ENCODE measurements at regions not wholly inside any gene's neighbourhood (a gene's known extent, or its start where the extent isn't known, plus 50 kb on each side); places are given as distances from the start of the nearest gene placed in this dataset.

DNA sequence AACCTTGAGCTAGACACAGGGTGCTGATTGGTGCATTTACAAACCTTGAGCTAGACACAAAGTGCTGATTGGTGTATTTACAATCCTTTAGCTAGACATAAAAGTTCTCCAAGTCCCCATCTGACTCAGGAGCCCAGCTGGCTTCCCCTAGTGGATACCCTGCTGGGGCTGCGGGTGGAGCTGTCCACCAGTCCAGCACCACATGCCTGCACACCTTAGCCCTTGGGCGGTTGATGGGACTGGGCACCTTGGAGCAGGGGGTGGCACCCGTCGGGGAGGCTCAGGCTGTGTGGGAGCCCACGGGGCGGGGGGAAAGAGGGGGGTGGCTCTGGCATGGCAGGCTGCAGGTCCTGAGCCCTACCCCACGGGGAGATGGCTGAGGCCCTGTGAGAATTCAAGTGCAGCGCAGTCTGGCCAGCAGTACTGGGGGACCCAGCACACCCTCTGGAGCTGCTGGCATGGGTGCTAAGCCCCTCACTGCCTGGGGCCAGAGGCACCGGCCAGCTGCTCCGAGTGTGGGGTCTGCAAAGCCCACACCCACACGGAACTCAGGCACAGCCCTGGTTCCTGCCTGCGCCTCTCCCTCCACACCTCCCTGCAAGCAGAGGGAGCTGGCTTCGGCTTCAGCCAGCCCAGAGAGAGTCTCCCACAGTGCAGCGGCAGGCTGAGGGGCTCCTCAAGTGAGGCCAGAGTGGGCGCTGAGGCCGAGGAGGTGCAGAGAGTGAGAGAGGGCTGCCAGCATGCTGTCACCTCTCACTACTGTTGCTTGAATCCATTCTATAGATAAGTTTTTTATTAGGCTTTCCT is 369.8 kb upstream of the SMIM30 start:
- no peaks in the 10 kb centered on the region for H3K36me3 ChIP-seq
- no peak for TF ChIP-seq Cebpa-rat (IDR thresholded peaks at IDR 0.05)

DNA sequence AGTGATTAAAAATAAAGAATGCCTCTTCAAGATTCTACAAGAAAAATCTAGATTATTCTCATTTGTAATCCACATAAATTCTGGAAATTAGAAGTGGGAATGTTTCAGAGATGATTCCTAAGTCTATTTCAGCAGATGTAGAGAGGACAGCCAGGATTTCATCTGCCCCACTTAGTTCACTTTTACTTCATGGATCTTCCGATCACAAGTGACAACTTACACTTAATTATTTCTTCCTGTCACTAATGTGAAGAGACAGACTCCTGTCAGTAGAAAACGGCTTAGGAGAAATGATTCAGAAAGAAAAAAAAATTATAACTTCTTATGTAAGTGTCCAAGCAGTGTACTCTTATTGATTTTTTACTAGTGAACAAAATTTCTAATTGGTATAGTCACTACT is 368.2 kb upstream of the SMIM30 start:
- Histone ChIP-seq H3K4me1 (no peaks in the 10 kb centered on the region), H3K27me3 (no peaks in the 10 kb centered on the region), H3K4me2 (no peak overlapping the region), H4K20me1 (no peaks in the 10 kb centered on the region), H3K4me3 (no peak overlapping the region), H3K9ac (no peak overlapping the region), H3K27ac (no peak overlapping the region), H3K36me3 (no peaks in the 10 kb centered on the region), H3K9me3 (peaks cover 12% of the 10 kb centered on the region; the same call in 1 of the 2 replicates)
- no peak for TF ChIP-seq Cebpa-rat (IDR thresholded peaks at IDR 0.05)

More for the DNA sequence above, 369.8 kb upstream of the SMIM30 start:
- no peak overlapping the region for H3K4me3 ChIP-seq
- no peak overlapping the region for H3K27ac ChIP-seq
- no peaks in the 10 kb centered on the region for H3K4me1 ChIP-seq
- H3K9me3 ChIP-seq = peaks cover 12% of the 10 kb centered on the region; the same call in 1 of the 2 replicates
- H4K20me1 ChIP-seq = no peaks in the 10 kb centered on the region
- H3K9ac ChIP-seq = no peak overlapping the region
- no peaks in the 10 kb centered on the region for H3K27me3 ChIP-seq
- H3K4me2 ChIP-seq = no peak overlapping the region

- Histone ChIP-seq H3K9ac (no peak overlapping the region), H4K20me1 (no peaks in the 10 kb centered on the region), H3K27ac (no peak overlapping the region), H3K36me3 (no peaks in the 10 kb centered on the region), H3K4me3 (no peak overlapping the region), H3K27me3 (no peaks in the 10 kb centered on the region), H3K9me3 (peaks cover 12% of the 10 kb centered on the region; the same call in 1 of the 2 replicates), H3K4me2 (no peak overlapping the region), H3K4me1 (no peaks in the 10 kb centered on the region)
- no peak for TF ChIP-seq Cebpa-rat (IDR thresholded peaks at IDR 0.05)
Observed at GRCh38 chr7:113483657-113484056, 365.3 kb upstream of the SMIM30 start.

- Histone ChIP-seq H3K27me3 (no peaks in the 10 kb centered on the region), H3K9ac (no peak overlapping the region), H3K4me2 (no peak overlapping the region), H3K4me1 (no peaks in the 10 kb centered on the region), H3K27ac (no peak overlapping the region), H4K20me1 (no peaks in the 10 kb centered on the region), H3K4me3 (no peak overlapping the region), H3K9me3 (no peaks in the 10 kb centered on the region), H3K36me3 (no peaks in the 10 kb centered on the region)
- no peak for TF ChIP-seq Cebpa-rat (IDR thresholded peaks at IDR 0.05)
Observed at GRCh38 chr7:113480537-113480936, 362.2 kb upstream of the SMIM30 start.

DNA sequence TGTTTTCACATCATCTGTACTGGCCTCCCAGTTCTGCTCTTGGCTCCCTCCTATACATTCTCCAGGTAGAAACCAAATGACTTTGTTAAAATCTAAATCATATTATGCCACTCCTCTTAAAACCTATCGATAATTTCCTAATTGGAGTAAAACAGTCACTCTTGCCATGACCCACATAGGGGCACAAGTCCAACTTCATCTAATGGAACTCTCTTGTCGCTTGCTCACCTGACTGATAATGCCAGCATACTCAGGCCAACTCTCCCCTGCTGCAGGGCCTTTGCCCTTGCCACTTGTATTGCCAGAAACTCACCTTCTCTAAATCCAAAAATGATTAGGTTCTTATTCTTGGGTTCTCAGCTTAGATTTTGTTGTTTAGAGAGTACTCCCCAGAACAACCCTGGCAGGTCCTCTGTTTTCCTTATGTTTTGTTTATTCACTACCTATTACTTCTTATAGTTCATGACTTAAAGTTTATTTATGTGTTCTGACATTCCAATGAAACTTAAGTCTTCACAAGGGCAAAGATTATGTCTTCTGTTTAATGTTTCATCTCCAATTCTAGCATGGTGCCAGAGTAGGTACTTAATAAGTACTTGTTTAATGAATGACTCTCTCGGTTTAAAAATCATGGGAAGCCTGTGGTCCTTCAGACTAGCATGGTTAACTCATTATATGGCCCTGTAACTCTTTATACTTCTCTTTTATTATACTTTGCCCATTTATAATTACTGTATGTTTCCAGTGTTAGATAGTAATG is 345.9 kb upstream of the SMIM30 start:
- no peak for TF ChIP-seq Cebpa-rat (IDR thresholded peaks at IDR 0.05)
- no peak overlapping the region for H3K4me3 ChIP-seq
- H4K20me1 ChIP-seq = no peaks in the 10 kb centered on the region
- no peaks in the 10 kb centered on the region for H3K9me3 ChIP-seq
- H3K36me3 ChIP-seq = no peaks in the 10 kb centered on the region
- H3K4me2 ChIP-seq = no peak overlapping the region
- no peak overlapping the region for H3K9ac ChIP-seq
- H3K27me3 ChIP-seq = no peaks in the 10 kb centered on the region
- no peaks in the 10 kb centered on the region for H3K4me1 ChIP-seq
- no peak overlapping the region for H3K27ac ChIP-seq

- H4K20me1 ChIP-seq = no peaks in the 10 kb centered on the region
- H3K27ac ChIP-seq = no peak overlapping the region
- no peaks in the 10 kb centered on the region for H3K4me1 ChIP-seq
- H3K9me3 ChIP-seq = no peaks in the 10 kb centered on the region
- no peaks in the 10 kb centered on the region for H3K36me3 ChIP-seq
- no peak overlapping the region for H3K9ac ChIP-seq
- H3K27me3 ChIP-seq = no peaks in the 10 kb centered on the region
- TF ChIP-seq Cebpa-rat (IDR thresholded peaks at IDR 0.05) = no peak
- no peak overlapping the region for H3K4me2 ChIP-seq
- no peak overlapping the region for H3K4me3 ChIP-seq
Observed at GRCh38 chr7:113460067-113460466, 341.7 kb upstream of the SMIM30 start.

- H3K36me3 ChIP-seq = no peaks in the 10 kb centered on the region
- no peak overlapping the region for H3K4me3 ChIP-seq
- H3K9me3 ChIP-seq = no peaks in the 10 kb centered on the region
- H3K9ac ChIP-seq = no peak overlapping the region
- no peak for TF ChIP-seq Cebpa-rat (IDR thresholded peaks at IDR 0.05)
- H4K20me1 ChIP-seq = no peaks in the 10 kb centered on the region
- H3K27me3 ChIP-seq = no peaks in the 10 kb centered on the region
- no peak overlapping the region for H3K27ac ChIP-seq
- H3K4me1 ChIP-seq = no peaks in the 10 kb centered on the region
- H3K4me2 ChIP-seq = no peak overlapping the region
Observed at GRCh38 chr7:113456533-113456932, 338.2 kb upstream of the SMIM30 start.

DNA sequence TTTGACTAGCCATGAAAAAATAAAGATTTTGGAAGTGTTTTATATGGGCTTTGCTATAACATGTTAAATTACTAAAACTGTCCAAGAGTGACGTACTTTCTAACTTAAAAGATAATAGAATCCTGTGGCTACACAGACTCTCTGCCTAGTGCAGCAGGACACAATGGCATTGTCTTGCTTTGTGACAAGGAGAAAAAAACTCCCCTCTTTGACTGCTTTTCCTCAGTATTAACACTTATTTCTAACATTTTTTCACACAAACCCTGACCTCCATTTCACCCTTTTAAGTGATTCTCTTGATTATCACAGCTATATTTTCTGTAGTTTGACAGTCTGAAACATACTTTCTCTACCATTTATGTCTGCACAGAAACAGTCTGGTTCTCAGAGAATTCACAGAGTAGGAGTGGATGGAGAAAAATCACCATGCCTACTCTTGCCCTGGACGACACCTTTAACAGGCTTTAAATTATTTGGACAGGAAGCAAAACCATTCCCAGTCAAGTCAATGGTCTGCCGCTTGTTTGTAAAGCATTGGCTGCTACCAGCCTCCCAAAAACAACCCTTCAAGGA is 336.3 kb upstream of the SMIM30 start:
- Histone ChIP-seq H3K9me3 (no peaks in the 10 kb centered on the region), H3K4me2 (no peak overlapping the region), H3K4me3 (no peak overlapping the region), H3K4me1 (no peaks in the 10 kb centered on the region), H3K36me3 (no peaks in the 10 kb centered on the region), H3K27me3 (no peaks in the 10 kb centered on the region), H4K20me1 (no peaks in the 10 kb centered on the region), H3K9ac (no peak overlapping the region), H3K27ac (no peak overlapping the region)
- no peak for TF ChIP-seq Cebpa-rat (IDR thresholded peaks at IDR 0.05)

GRCh38 chr7:113452245-113452644 is 333.9 kb upstream of the SMIM30 start:
- H3K27me3 ChIP-seq = no peaks in the 10 kb centered on the region
- H3K9me3 ChIP-seq = no peaks in the 10 kb centered on the region
- H3K9ac ChIP-seq = no peak overlapping the region
- H3K4me1 ChIP-seq = no peaks in the 10 kb centered on the region
- no peak overlapping the region for H3K27ac ChIP-seq
- no peak overlapping the region for H3K4me3 ChIP-seq
- no peak for TF ChIP-seq Cebpa-rat (IDR thresholded peaks at IDR 0.05)
- H4K20me1 ChIP-seq = no peaks in the 10 kb centered on the region
- no peak overlapping the region for H3K4me2 ChIP-seq
- no peaks in the 10 kb centered on the region for H3K36me3 ChIP-seq

GRCh38 chr7:113446791-113447190 is 328.4 kb upstream of the SMIM30 start:
- Histone ChIP-seq H3K4me3 (no peak overlapping the region), H3K4me2 (no peak overlapping the region), H3K36me3 (no peaks in the 10 kb centered on the region), H3K27ac (no peak overlapping the region), H3K4me1 (no peaks in the 10 kb centered on the region), H4K20me1 (no peaks in the 10 kb centered on the region), H3K9ac (no peak overlapping the region), H3K27me3 (no peaks in the 10 kb centered on the region), H3K9me3 (no peaks in the 10 kb centered on the region)
- no peak for TF ChIP-seq Cebpa-rat (IDR thresholded peaks at IDR 0.05)
